ENCODE measurements at regions not wholly inside any gene's neighbourhood (a gene's known extent, or its start where the extent isn't known, plus 50 kb on each side); places are given as distances from the start of the nearest gene placed in this dataset.

GRCh38 chr4:158997660-158998349 is 105.1 kb upstream of the RAPGEF2 start:
- H4K8ac ChIP-seq (ENCODE audit: low read depth, low read length): no peak overlapping the region
- no peak overlapping the region for H3K27ac ChIP-seq (ENCODE audit: low read depth, low read length)
- H3K4me1 ChIP-seq (ENCODE audit: control insufficient read depth in 1 of 2, insufficient read depth in 2 of 2, low read length in 2 of 2): peaks cover 0 to 2% of the 10 kb centered on the region in 2 experiments
- no peak overlapping the region for H3K4me2 ChIP-seq (ENCODE audit: low read length)
- no peak overlapping the region for H3K9ac ChIP-seq (ENCODE audit: low read length)
- no peak overlapping the region for H2BK120ac ChIP-seq (ENCODE audit: insufficient read depth, low read length, poor library complexity)
- no peak overlapping the region for H3K14ac ChIP-seq (ENCODE audit: low read length)
- H3K23ac ChIP-seq (ENCODE audit: low read length): no peak overlapping the region
- H4K91ac ChIP-seq (ENCODE audit: low read depth, low read length): no peak overlapping the region
- H2BK12ac ChIP-seq (ENCODE audit: low read length): no peak overlapping the region
- H3K4me3 ChIP-seq (ENCODE audit: low read depth, low read length): no peak overlapping the region
- no CpG with 5 or more reads among the region's 4 CpGs for WGBS (ENCODE audit: extremely low coverage, insufficient coverage, insufficient read length)
- DNase-seq: no peak
- H2AK5ac ChIP-seq (ENCODE audit: low read length): no peak overlapping the region
- H3K18ac ChIP-seq (ENCODE audit: low read length): no peak overlapping the region
- H3K79me2 ChIP-seq (ENCODE audit: control insufficient read depth, insufficient read depth, low read length, poor library complexity): no peaks in the 10 kb centered on the region
- no peak overlapping the region for H4K12ac ChIP-seq (ENCODE audit: low read depth, low read length)
- no peak overlapping the region for H3K4ac ChIP-seq (ENCODE audit: low read depth, low read length)
- no peak overlapping the region for H2AFZ ChIP-seq (ENCODE audit: insufficient read depth, low read length, poor library complexity)
- H2BK5ac ChIP-seq (ENCODE audit: low read depth, low read length, poor library complexity): no peak overlapping the region
- H3K9me3 ChIP-seq (ENCODE audit: insufficient read depth, low read depth, low read length): no peaks in the 10 kb centered on the region
- no peaks in the 10 kb centered on the region for H3K36me3 ChIP-seq (ENCODE audit: control insufficient read depth in 1 of 2, insufficient read depth in 2 of 2, low read length in 2 of 2)
- no peaks in the 10 kb centered on the region for H3K79me1 ChIP-seq (ENCODE audit: low read length)
- H3K27me3 ChIP-seq (ENCODE audit: insufficient read depth, low read length): no peaks in the 10 kb centered on the region

DNA sequence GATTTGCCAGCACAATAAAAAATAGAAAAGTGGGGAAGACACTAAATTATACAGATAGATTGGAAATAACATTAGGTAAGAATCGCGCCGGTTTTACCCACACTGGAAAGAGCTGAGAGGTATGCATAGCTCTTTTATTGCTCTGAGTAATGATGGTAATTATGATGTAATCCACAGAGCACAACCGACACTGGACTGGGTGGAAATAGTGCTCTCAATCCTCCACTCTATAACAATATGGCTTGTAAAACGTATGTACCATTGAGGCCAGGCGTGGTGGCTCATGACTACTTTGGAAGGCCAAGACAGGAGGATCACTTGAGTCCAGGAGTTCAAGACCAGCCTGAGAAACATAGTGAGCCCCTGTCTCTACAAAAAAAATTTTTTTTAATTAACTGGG is 104.3 kb upstream of the RAPGEF2 start:
- no peak overlapping the region for H4K8ac ChIP-seq (ENCODE audit: low read depth, low read length)
- WGBS (ENCODE audit: extremely low coverage, insufficient coverage, insufficient read length): no CpG with 5 or more reads among the region's 6 CpGs
- no peak overlapping the region for H3K4ac ChIP-seq (ENCODE audit: low read depth, low read length)
- no peaks in the 10 kb centered on the region for H3K36me3 ChIP-seq (ENCODE audit: control insufficient read depth in 1 of 2, insufficient read depth in 2 of 2, low read length in 2 of 2)
- no peak overlapping the region for H2BK5ac ChIP-seq (ENCODE audit: low read depth, low read length, poor library complexity)
- peaks cover 0 to 2% of the 10 kb centered on the region in 2 experiments for H3K4me1 ChIP-seq (ENCODE audit: control insufficient read depth in 1 of 2, insufficient read depth in 2 of 2, low read length in 2 of 2)
- H3K23ac ChIP-seq (ENCODE audit: low read length): no peak overlapping the region
- no peak overlapping the region for H3K4me3 ChIP-seq (ENCODE audit: low read depth, low read length)
- H3K4me2 ChIP-seq (ENCODE audit: low read length): no peak overlapping the region
- H3K27ac ChIP-seq (ENCODE audit: low read depth, low read length): no peak overlapping the region
- DNase-seq: peak in 1 of 2 donors; percentile 59
- H2BK12ac ChIP-seq (ENCODE audit: low read length): no peak overlapping the region
- H3K9me3 ChIP-seq (ENCODE audit: insufficient read depth, low read depth, low read length): no peaks in the 10 kb centered on the region
- H3K27me3 ChIP-seq (ENCODE audit: insufficient read depth, low read length): no peaks in the 10 kb centered on the region
- no peak overlapping the region for H4K12ac ChIP-seq (ENCODE audit: low read depth, low read length)
- H4K91ac ChIP-seq (ENCODE audit: low read depth, low read length): no peak overlapping the region
- no peak overlapping the region for H2AFZ ChIP-seq (ENCODE audit: insufficient read depth, low read length, poor library complexity)
- no peak overlapping the region for H3K14ac ChIP-seq (ENCODE audit: low read length)
- H2AK5ac ChIP-seq (ENCODE audit: low read length): no peak overlapping the region
- H3K79me1 ChIP-seq (ENCODE audit: low read length): no peaks in the 10 kb centered on the region
- H3K18ac ChIP-seq (ENCODE audit: low read length): no peak overlapping the region
- no peaks in the 10 kb centered on the region for H3K79me2 ChIP-seq (ENCODE audit: control insufficient read depth, insufficient read depth, low read length, poor library complexity)
- H3K9ac ChIP-seq (ENCODE audit: low read length): no peak overlapping the region
- no peak overlapping the region for H2BK120ac ChIP-seq (ENCODE audit: insufficient read depth, low read length, poor library complexity)

- Histone ChIP-seq H3K27ac (ENCODE audit: low read depth, low read length) (no peak overlapping the region), H3K23ac (ENCODE audit: low read length) (no peak overlapping the region), H3K18ac (ENCODE audit: low read length) (no peak overlapping the region), H3K4me2 (ENCODE audit: low read length) (no peak overlapping the region), H2AFZ (ENCODE audit: insufficient read depth, low read length, poor library complexity) (no peak overlapping the region), H3K79me1 (ENCODE audit: low read length) (no peaks in the 10 kb centered on the region), H2AK5ac (ENCODE audit: low read length) (no peak overlapping the region), H3K9ac (ENCODE audit: low read length) (no peak overlapping the region), H2BK12ac (ENCODE audit: low read length) (no peak overlapping the region), H3K27me3 (ENCODE audit: insufficient read depth, low read length) (no peaks in the 10 kb centered on the region), H3K4me3 (ENCODE audit: low read depth, low read length) (no peak overlapping the region), H3K4ac (ENCODE audit: low read depth, low read length) (no peak overlapping the region), H2BK120ac (ENCODE audit: insufficient read depth, low read length, poor library complexity) (no peak overlapping the region), H3K79me2 (ENCODE audit: control insufficient read depth, insufficient read depth, low read length, poor library complexity) (no peaks in the 10 kb centered on the region), H3K9me3 (ENCODE audit: insufficient read depth, low read depth, low read length) (no peaks in the 10 kb centered on the region), H4K91ac (ENCODE audit: low read depth, low read length) (no peak overlapping the region), H2BK5ac (ENCODE audit: low read depth, low read length, poor library complexity) (no peak overlapping the region), H4K12ac (ENCODE audit: low read depth, low read length) (no peak overlapping the region), H4K8ac (ENCODE audit: low read depth, low read length) (no peak overlapping the region), H3K36me3 (ENCODE audit: control insufficient read depth in 1 of 2, insufficient read depth in 2 of 2, low read length in 2 of 2) (no peaks in the 10 kb centered on the region), H3K4me1 (ENCODE audit: control insufficient read depth in 1 of 2, insufficient read depth in 2 of 2, low read length in 2 of 2) (peaks cover 0 to 4% of the 10 kb centered on the region in 2 experiments), H3K14ac (ENCODE audit: low read length) (no peak overlapping the region)
- DNase-seq: peak in 1 of 2 donors; percentile 29
Measured at GRCh38 chr4:158999166-158999682, 103.7 kb upstream of the RAPGEF2 start.

GRCh38 chr4:158999849-159000248 is 103.0 kb upstream of the RAPGEF2 start:
- Histone ChIP-seq H3K27ac (ENCODE audit: low read depth, low read length) (no peak overlapping the region), H2BK12ac (ENCODE audit: low read length) (no peak overlapping the region), H4K12ac (ENCODE audit: low read depth, low read length) (no peak overlapping the region), H3K4ac (ENCODE audit: low read depth, low read length) (no peak overlapping the region), H2AFZ (ENCODE audit: insufficient read depth, low read length, poor library complexity) (no peak overlapping the region), H3K14ac (ENCODE audit: low read length) (no peak overlapping the region), H3K18ac (ENCODE audit: low read length) (no peak overlapping the region), H3K23ac (ENCODE audit: low read length) (no peak overlapping the region), H3K79me1 (ENCODE audit: low read length) (no peaks in the 10 kb centered on the region), H3K27me3 (ENCODE audit: insufficient read depth, low read length) (no peaks in the 10 kb centered on the region), H3K36me3 (ENCODE audit: control insufficient read depth in 1 of 2, insufficient read depth in 2 of 2, low read length in 2 of 2) (no peaks in the 10 kb centered on the region), H3K4me1 (ENCODE audit: control insufficient read depth in 1 of 2, insufficient read depth in 2 of 2, low read length in 2 of 2) (peaks cover 0 to 4% of the 10 kb centered on the region in 2 experiments), H3K79me2 (ENCODE audit: control insufficient read depth, insufficient read depth, low read length, poor library complexity) (no peaks in the 10 kb centered on the region), H3K9ac (ENCODE audit: low read length) (no peak overlapping the region), H4K91ac (ENCODE audit: low read depth, low read length) (no peak overlapping the region), H3K4me2 (ENCODE audit: low read length) (no peak overlapping the region), H3K4me3 (ENCODE audit: low read depth, low read length) (no peak overlapping the region), H2BK5ac (ENCODE audit: low read depth, low read length, poor library complexity) (no peak overlapping the region), H4K8ac (ENCODE audit: low read depth, low read length) (no peak overlapping the region), H2AK5ac (ENCODE audit: low read length) (no peak overlapping the region), H3K9me3 (ENCODE audit: insufficient read depth, low read depth, low read length) (no peaks in the 10 kb centered on the region), H2BK120ac (ENCODE audit: insufficient read depth, low read length, poor library complexity) (no peak overlapping the region)
- no peak for DNase-seq
- WGBS (ENCODE audit: extremely low coverage, insufficient coverage, insufficient read length): no CpG with 5 or more reads among the region's 1 CpG
